ENCODE measurements at regions not wholly inside any gene's neighbourhood (a gene's known extent, or its start where the extent isn't known, plus 50 kb on each side); places are given as distances from the start of the nearest gene placed in this dataset.

- intact Hi-C loops (cut with DNase I), result no loop called here
- Histone ChIP-seq H3K36me3 (no peaks in the 10 kb centered on the region), H3K4me3 (no peak overlapping the region), H3K4me1 (peaks cover 0 to 7% (median 0%) of the 10 kb centered on the region in 4 donors), H3K9me3 (no peaks in the 10 kb centered on the region), H3K27me3 (no peaks in the 10 kb centered on the region), H3K27ac (no peak overlapping the region)
- no peak for TF ChIP-seq POLR2A (IDR thresholded peaks at IDR 0.05)
- ATAC-seq, result no peak
- no peak for DNase-seq
- 100% methylated on average over 6 of the region's 6 CpGs for WGBS (ENCODE audit: insufficient coverage, low coverage, low lambda C conversion rate, missing lambda C conversion rate)
Observed at GRCh38 chr2:200090683-200091082, 135.3 kb downstream of the MAIP1 start.

GRCh38 chr2:200091126-200091525 lies 135.7 kb downstream of the MAIP1 start:
- DNase-seq, result no peak
- 74% methylated on average over 2 of the region's 2 CpGs for WGBS (ENCODE audit: insufficient coverage, low coverage, low lambda C conversion rate, missing lambda C conversion rate)
- Histone ChIP-seq H3K27me3 (no peaks in the 10 kb centered on the region), H3K36me3 (no peaks in the 10 kb centered on the region), H3K27ac (no peak overlapping the region), H3K9me3 (no peaks in the 10 kb centered on the region), H3K4me3 (no peak overlapping the region), H3K4me1 (peaks cover 0 to 7% (median 0%) of the 10 kb centered on the region in 4 donors)
- no peak for ATAC-seq
- intact Hi-C loops (cut with DNase I), result no loop called here
- TF ChIP-seq CTCF (IDR thresholded peaks at IDR 0.05), result no peak
- TF ChIP-seq POLR2A (IDR thresholded peaks at IDR 0.05), result no peak

- WGBS (ENCODE audit: insufficient coverage, low coverage, low lambda C conversion rate, missing lambda C conversion rate), result 0% methylated on average over 1 of the region's 2 CpGs
- H3K27me3 ChIP-seq, result no peaks in the 10 kb centered on the region
- peak; percentile 33 to 86 (median 68) for ATAC-seq
- DNase-seq, result no peak
- intact Hi-C loops (cut with DNase I), result no loop called here
- H3K4me3 ChIP-seq, result no peak overlapping the region
- H3K4me1 ChIP-seq, result peaks cover 0 to 7% (median 0%) of the 10 kb centered on the region in 4 donors
- H3K36me3 ChIP-seq, result no peaks in the 10 kb centered on the region
- H3K9me3 ChIP-seq, result no peaks in the 10 kb centered on the region
- H3K27ac ChIP-seq, result no peak overlapping the region
- TF ChIP-seq POLR2A (IDR thresholded peaks at IDR 0.05) (no peak), CTCF (IDR thresholded peaks at IDR 0.05) (no peak)
Observed at GRCh38 chr2:200092235-200092634, 136.9 kb downstream of the MAIP1 start.

GRCh38 chr2:200095436-200095835 lies 140.1 kb downstream of the MAIP1 start:
- TF ChIP-seq POLR2A (IDR thresholded peaks at IDR 0.05) (no peak), CTCF (IDR thresholded peaks at IDR 0.05) (no peak)
- intact Hi-C loops (cut with DNase I), result no loop called here
- no peak for DNase-seq
- no peaks in the 10 kb centered on the region for H3K36me3 ChIP-seq
- no peak overlapping the region for H3K27ac ChIP-seq
- ATAC-seq, result no peak
- WGBS (ENCODE audit: insufficient coverage, low coverage, low lambda C conversion rate, missing lambda C conversion rate), result no CpG with 5 or more reads among the region's 3 CpGs
- peaks cover 0 to 7% (median 0%) of the 10 kb centered on the region in 4 donors for H3K4me1 ChIP-seq
- no peaks in the 10 kb centered on the region for H3K27me3 ChIP-seq
- no peak overlapping the region for H3K4me3 ChIP-seq
- no peaks in the 10 kb centered on the region for H3K9me3 ChIP-seq

GRCh38 chr2:200099256-200099655 lies 143.9 kb downstream of the MAIP1 start:
- 83% methylated on average over 1 of the region's 1 CpG for WGBS (ENCODE audit: insufficient coverage, low coverage, low lambda C conversion rate, missing lambda C conversion rate)
- TF ChIP-seq CTCF (IDR thresholded peaks at IDR 0.05) (no peak), POLR2A (IDR thresholded peaks at IDR 0.05) (no peak)

More at GRCh38 chr2:200099256-200099655, 143.9 kb downstream of the MAIP1 start:
- no peak for ATAC-seq
- intact Hi-C loops (cut with DNase I), result no loop called here
- Histone ChIP-seq H3K9me3 (no peaks in the 10 kb centered on the region), H3K4me3 (no peak overlapping the region), H3K27me3 (no peaks in the 10 kb centered on the region), H3K27ac (no peak overlapping the region), H3K4me1 (peaks cover 0 to 5% (median 0%) of the 10 kb centered on the region in 4 donors), H3K36me3 (no peaks in the 10 kb centered on the region)
- DNase-seq, result no peak
